ENCODE measurements at regions not wholly inside any gene's neighbourhood (a gene's known extent, or its start where the extent isn't known, plus 50 kb on each side); places are given as distances from the start of the nearest gene placed in this dataset.
"Not testable (repeated sequence)": the region's sequence is repeated elsewhere in the genome, so short reads cannot be mapped to it uniquely, and the experiment has no call there.

DNA sequence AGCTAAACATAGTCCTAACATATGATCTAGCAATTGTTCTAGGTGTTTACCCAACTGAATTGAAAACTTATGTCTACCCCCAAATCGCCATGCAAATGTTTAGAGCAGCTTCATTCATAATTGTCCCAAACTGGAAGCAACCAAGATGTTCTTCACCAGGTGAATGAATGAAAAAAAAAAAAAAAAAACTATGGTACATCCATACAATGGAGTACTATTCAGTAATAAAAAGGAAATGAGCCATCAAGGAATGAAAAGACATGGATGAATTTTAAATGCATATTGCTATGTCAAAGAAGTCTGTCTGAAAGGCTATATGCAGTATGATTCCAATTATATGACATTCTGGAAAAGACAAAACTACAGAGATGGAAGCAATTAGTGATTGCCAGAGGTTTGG, 98.6 kb upstream of the ITPRID2 start:
- DNase-seq, result no peak

DNA sequence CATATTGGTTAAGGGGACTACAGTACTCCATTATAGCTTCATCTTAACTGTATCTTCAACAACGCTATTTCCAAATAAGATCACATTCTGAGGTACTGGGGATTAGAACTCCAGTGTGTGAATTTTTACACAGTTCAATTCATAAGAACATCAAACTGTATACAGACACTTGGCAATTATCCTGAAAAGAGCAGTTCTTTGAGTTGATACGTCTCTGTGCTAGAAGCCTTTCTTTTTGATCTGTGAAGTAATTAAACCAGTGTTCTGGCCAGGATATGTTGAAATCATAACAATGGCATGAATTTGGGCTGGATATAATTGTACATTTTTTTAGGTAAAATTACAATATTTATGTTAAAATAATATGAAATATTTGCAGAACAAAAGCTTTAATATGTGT, 93.5 kb upstream of the ITPRID2 start:
- no peak for DNase-seq

DNA sequence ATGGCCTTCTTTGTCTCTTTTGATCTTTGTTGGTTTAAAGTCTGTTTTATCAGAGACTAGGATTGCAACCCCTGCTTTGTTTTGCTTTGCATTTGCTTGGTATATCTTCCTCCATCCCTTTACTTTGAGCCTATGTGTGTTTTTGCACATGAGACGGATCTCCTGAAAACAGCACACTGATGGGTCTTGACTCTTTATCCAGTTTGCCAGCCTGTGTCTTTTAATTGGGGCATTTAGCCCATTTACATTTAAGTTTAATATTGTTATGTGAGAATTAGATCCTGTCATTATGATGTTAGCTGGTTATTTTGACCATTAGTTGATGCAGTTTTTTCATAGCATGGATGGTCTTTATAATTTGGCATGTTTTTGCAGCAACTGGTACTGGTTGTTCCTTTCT, 89.2 kb upstream of the ITPRID2 start:
- not testable (repeated sequence) for DNase-seq

DNA sequence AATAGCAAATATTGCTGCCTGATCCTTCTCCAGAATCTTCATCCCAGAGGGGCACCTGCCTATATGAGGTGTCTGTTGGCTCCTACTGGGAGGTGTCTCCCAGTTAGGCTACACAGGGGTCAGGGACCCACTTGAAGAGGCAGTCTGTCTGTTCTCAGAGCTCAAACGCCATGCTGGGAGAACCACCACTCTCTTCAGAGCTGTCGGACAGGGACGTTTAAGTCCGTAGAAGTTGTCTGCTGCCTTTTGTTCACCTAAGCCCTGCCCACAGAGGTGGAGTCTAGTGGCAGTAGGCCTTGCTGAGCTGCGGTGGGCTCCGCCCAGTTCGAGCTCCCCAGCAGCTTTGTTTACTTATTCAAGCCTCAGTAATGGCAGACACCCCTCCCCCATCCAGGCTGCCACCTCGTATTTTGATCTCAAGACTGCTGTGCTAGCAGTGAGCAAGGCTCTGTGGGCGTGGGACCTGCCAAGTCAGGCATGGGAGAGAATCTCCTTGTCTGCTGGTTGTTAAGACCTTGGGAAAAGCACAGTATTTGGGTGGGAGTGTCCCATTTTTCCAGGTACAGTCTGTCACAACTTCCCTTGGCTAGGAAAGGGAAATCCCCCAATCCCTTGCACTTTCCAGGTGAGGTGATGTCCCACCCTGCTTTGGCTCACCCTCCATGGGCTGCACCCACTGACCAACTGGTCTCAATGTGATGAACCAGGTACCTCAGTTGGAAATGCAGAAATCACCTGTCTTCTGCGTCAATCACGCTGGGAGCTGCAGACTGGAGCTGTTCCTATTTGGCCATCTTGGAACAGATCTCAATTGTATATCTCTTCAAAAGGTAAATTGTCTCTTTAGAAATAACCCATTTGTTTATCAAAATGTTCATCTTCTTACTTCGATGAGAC, 87.4 kb upstream of the ITPRID2 start:
- DNase-seq, result not testable (repeated sequence)

DNA sequence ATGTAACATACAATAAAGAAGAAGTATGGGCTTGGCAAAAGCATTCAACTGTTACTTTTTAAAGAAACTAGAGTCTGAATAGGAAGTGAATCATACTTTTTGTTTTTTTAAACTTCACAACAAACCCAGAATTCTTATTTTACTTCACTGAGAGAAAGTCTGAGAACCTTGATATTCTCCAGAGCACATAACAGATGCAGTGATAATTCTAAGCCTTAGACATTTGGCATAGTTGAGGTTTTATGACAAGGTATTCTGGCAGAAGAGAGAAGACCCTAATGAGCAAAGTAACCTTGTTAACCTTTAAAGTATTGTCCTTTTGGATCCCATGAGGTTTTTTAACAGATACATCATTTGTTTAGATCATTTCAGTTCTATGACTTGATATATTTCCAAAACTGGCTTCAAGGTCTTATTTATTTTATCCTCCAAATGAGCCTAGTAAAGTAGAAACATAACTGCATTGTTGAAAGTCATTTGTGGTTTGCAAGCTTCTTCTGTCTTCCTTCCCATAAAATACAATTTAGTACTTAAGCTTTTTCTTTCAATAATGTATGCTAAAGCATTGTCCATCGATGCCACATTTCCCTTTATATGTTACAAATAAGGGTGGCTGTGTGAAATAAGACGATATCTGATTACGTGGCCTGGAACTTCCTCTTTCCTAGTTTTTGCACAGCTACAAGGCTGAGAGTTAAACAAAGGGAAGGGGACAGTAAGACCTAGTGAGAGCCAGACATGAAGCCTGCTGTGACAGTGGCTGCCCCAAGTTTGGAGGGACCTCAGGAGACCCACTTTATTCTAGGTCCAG, 86.1 kb upstream of the ITPRID2 start:
- DNase-seq, result no peak

DNA sequence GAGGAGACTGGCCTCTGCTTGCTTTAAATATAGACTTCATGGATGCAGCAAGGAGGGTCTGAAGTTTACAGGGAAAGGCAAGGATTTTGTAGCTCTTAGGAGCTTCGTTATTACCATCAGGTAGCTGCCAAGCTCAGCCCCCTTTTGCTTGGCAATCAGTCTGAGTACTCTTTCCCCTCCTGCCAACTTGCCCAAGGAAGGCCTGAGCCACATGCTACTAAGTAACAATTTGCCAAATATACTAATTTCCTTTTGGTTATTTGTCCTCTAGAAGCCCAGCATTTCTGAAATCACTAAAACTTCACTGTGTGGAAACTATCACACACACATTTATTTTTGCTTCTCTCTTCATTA, 85.5 kb upstream of the ITPRID2 start:
- DNase-seq, result no peak

DNA sequence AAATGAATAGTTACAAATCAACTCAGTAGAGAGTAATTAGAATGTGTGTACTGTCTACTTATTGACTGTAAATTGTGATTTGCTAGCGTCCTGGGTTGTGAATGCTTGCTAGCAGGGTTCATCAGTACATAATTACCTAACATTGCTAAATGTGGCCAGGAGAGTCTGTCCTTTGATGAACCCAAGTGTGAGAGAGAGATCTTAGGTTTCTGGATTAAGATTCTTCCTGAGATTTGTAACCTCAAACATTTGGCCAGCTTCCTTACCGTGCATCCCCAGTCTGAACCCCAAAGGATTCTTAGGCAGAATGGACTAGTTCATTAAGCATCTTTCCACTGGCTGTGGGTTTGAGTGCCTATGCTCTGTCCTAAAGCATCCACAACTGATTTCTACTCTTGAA, 84.0 kb upstream of the ITPRID2 start:
- DNase-seq, result no peak

DNA sequence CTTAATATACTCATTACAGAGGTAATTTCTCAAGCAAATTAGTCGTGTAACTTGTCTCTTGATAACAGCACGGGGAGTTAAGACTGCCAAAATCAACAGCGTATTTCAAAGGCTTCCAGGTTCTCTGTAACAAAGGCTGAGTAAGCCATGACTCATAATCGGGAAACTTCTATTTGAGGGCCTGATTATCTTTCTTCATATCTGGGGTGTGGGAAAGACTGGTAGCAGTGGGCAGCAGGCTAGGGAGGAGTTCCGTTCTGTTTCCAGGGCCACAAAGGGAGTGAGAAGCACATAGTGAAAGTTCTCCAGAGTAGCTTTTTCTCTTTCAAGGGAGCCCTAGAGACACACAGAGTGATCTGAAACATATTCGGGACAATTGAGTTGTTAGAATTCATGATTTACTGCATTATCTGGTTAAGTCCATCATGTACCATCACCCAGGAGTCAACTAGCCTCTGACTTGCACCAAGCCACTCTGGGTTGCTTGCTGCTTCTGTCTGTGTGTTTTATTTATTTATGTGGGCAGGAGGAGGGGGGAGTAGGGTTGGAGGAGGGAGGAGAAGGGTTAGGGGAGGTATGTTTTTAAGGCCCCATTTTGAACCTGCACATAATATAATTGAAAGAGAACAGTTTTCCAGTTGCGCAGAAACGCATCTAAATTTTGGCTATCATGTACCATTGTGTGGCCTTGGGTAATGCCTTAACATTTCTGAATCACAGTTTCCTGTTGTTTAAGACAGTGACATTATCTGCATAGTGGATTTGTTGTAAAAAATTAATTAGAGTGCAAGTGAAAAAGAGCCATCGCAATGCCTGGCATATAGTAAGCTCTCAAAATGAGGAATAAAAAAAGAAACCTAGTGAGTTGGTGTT, 80.5 kb upstream of the ITPRID2 start:
- DNase-seq, result no peak

DNA sequence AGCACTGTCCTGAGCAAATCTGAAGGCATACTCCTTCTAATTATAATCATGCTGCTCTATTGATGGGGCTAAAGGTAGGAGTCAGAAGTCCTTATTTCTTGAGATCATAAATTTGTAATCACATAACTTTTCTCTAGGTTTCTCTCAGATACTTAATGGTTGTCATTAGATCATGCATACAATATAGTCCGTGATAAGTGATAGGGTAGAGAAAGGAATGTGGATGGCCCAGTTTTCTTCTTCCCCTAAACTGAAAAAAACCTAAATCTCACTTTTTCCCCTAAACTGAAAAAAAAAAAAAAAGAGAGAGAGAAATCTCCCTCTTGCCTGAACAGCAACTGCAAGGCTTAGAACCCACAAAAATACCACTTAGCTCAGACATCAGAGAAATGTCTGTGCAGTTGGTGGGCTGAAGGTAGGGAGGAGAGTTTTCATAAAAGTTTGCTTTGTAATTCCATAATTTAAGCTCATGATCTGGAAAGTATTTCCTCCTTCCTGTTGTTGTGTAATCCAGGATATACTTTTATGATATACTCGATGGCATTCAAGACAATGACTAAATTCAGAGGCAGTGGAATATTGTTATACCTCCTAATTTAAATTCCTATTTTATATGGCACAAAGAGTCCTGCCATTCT, 79.3 kb upstream of the ITPRID2 start:
- no peak for DNase-seq

DNA sequence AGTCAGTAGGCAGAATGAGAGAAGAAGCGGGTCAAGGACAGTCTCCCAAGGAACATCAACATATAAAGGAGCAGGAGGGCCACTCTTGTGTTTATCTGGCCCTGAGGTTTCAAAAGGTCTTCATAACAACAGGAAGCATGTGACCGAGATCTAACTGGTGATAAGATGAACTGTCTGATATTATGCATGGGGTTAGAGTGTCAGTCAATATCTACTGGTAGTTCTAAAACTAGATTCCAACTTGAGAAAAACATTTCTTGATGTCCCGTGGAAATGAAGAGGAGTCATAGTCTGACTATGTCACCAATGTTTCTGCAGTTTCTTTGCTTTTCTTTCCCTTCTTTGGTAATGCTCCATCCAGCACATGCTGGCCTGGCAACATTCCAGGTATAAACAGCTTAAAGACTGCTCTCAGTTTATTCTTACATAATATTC, 77.5 kb upstream of the ITPRID2 start:
- no peak for DNase-seq

DNA sequence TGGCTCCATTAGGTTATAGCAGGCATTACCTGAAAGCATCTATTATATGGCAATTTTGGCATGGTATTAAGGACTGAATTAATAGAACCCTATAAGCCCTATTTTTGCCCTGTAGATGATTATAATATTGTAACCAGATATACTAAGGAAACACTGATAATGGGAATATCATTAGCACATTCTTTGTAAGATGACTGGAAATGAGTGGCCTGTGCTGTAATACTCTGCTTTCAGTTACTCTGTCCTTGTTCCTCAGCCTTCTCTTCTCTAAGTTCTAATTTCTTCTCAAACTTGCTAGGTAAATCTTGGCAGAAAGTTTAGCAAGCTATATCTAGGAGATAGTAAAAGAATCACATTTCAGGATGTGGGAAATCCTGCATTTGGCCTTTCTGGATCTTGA, 74.0 kb upstream of the ITPRID2 start:
- DNase-seq, result no peak

DNA sequence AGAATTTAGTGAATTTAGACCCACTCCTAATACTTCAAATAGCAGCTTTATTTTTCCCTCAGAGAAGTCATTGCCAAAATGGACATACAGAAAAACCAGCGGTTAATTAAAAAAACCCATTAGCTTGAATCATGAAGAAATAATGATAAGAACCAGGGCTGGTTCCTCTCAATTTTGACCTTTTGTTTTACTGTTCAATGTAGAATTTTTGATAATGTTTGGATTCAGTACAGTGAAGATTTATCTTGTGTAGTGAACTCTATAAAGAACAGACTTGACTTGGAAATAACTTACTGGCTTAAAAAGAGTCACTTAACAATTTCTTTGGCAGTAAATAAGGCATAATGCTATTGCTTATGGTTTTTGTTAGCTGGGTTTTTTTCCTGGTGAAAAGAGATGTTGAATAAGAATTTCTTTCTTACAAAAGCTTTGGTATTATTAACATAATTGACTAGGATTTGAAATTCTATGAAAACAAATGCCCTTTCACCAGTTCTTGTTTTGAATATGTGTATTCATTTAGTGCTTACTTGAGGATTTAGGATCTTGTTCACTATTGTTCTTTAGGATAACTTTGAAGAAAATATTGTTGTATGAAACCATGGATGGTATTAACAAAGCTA, 73.4 kb upstream of the ITPRID2 start:
- DNase-seq, result no peak

DNA sequence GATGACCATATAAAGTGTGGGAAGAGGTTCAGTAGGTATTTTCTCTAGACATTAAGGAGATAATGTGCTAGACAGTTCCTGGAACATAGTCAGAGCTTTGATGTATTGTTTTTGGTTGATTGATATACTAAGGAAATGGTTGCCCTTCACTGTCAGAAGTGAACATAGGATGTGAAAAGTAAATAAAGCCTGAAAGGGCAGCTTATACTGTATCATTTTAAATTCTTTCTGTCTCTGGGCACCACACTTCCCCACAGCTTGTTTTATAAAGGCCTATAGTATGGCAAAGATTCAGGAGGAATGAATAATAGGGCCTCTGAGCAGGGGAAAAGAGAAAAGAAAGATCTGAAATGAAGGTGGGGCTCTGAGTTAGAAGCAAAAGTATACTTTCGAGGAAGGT, 72.7 kb upstream of the ITPRID2 start:
- no peak for DNase-seq

DNA sequence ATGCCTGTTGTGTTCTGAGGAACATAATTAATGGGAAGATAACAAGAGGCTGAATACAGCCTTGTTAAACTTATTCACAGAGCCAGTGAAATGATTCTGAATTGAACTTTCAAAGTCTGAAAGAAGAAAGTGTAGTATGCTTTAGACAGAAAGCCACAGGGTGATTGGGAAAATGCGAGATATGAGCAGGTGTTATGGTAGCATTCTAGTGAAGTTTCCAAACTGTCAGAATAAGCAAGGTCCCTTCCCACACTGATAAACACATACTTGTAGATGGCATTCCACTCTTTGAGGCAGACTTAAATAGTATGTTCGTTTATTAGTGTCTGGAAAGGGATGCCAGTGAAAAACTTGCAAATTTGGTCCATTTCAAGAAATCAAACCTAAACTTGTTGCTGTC, 70.5 kb upstream of the ITPRID2 start:
- DNase-seq, result no peak

DNA sequence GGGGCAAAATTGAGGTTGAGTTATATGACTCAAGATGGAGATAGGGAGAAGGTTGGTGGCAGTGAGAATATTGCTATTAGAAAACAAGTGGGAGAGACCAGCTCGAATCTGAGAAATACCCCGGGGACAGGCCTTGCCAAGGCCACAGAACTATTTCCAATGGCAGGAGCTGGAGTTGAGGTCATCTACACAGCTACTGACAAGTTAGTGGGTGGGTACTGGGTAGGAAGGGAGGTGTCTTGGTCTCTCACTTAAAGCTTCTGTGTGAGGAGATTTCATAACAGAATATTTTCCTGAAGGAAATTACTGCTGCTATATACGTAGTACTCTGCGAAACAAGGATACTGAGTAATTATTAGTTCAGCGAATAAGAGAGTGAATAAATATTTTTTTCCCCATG, 69.4 kb upstream of the ITPRID2 start:
- no peak for DNase-seq

DNA sequence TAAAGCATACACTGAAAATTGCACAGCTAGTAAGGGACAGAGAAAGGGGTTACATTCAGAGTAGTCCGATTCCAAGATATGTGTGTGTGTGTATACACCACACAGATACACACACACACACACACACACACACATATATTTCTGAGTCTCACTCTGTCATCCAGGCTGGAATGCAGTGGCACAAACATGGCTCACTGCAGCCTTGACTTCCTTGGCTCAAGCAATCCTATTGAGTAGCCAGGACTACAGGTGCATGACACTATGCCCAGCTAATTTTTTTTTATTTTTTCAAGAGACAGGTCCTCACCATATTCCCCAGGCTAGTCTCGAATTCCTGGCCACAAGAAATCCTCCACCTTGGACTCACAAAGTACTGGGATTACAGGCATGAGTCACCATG, 68.1 kb upstream of the ITPRID2 start:
- DNase-seq, result no peak

DNA sequence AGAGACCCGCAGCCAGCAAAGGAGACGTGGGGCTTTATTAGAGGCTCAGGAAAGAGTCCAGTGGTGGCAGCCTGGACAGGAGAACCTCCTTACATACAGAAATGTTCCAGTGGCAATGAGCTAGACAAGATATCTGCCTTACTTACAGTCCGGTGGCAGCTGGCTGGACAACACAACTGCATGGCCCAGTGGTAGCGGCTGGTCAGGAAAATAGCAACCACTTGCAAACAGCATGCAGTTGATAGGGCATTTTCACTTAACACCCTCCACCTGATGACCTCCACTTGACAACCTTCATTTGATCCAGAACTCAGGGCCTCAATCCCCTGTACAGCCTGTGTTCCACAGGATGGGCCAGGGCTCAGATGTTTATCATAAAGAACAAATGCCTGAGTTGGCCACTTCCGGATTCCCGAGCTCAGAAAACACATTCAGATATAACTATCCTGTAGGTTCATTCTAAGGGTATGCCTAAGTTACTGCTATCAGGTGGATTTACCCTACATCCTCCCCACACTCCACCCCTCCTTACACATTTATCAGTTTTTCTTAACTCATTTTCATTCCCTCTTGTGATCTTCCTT, 63.3 kb upstream of the ITPRID2 start:
- no peak for DNase-seq

DNA sequence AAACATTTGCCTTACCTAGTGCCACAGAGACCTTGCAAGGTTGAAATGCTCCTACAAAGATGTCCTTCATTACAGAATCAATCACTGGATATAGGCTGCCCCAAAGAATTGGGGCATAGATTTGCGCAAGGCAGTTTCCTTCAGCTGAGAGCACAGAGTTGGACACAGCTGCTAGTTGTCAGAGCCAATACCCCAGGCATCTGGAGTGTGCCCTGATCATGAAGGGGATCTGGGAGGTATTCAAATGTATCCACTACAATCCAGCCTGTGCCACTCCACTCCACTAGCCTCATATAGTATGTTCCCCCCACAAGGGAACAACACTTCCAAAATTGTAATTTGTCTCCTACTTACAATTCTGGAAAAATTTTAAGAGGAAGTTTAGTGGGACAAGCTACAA, 62.3 kb upstream of the ITPRID2 start:
- no peak for DNase-seq

DNA sequence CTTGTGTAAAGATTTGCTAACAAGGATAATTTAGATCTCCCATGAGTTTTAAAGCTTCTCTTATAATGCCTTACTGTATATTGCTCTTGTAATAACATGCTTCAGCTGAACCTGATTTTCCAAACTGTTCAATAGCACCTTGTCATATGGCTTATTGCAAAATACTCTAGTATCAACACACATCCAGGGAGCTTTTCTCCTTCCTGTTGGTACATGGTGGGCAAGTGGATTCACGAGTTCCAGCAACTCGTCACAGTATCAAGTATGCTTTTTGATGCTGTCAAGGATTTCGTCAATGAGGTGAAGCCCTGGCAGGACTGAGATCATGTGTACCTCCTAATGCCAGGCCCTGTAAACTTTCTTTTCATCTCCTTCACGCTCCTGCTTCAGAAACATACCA, 59.5 kb upstream of the ITPRID2 start:
- no peak for DNase-seq

DNA sequence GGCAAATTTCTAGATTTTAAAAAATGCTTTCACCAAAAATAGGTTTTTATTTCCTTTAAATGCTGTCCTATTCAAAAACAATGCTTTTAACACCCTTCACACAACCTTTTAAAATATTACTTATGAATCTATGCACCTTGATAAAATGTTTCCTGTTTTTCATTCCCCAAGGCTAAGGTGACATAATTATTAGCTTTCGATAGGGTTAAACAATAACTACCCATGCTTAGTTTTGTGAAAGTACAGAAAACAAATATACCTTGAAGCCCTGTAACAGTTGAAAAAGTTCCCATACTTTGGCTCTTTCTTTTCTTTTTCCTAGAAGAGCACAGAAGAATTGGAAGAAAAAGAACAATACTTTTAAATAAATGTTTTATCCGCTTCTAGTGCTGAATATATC, 54.9 kb upstream of the ITPRID2 start:
- DNase-seq, result no peak

DNA sequence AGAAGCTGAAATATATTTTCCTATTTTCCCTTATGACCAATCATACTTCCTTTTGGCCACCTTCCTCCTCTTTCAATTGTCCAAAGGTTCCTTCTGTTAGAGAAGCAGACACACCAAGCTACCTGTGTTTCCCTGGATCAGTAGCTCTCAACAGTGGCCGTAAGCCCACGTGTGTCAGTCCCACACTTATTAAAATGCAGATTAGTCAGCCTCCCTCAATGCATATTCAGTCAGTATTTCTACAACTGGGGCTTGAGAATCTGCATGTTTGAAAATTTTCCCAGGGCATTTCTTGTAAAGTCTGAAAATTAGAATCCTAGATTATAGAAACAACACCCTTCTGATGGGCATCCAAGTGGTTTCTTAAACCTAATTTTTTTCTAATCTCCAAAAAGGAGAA, 54.0 kb upstream of the ITPRID2 start:
- DNase-seq, result no peak

DNA sequence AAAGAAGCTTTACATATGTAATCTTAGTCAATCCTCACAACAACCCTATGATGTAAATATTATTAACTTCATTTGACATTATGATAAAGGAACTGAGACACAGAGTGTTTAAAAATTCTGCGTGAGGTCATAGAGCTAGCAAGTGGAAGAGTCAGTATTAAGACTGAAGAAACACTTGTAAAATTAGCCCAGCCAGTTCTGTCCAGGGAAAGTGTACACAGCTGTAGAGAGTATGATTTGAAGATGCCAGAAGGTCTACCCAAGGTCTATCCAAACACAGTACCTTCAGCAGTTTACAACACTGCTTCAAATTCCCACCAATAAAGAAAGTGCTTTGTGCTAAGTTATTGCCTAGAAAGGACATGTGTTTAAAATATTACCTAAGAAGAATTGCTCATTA, 51.7 kb upstream of the ITPRID2 start:
- no peak for DNase-seq
